Right lobe of liver (tissue), 6 donors: ENCODE measurements at regions not wholly inside any gene's neighbourhood (a gene's known extent, or its start where the extent isn't known, plus 50 kb on each side); places are given as distances from the start of the nearest gene placed in this dataset.
"Not testable (repeated sequence)": the region's sequence is repeated elsewhere in the genome, so short reads cannot be mapped to it uniquely, and the experiment has no call there.

ENCODE experiments used
- ATAC-seq, 4 donors: fragments of 200-7000 bp; cut with Tn5 transposase; one replicate each; pipeline ENCODE4 v1.9.1; 2020; ENCODE audit warnings: mild to moderate bottlenecking in 4 of 4, moderate library complexity in 4 of 4
- DNase-seq, 3 donors: peaks; one replicate each; pipeline ENCODE4 v3.0.0-alpha.2; 2020
- H3K27ac ChIP-seq, 3 donors: fragments of 200-600 bp; one replicate each; pipeline ENCODE4 v1.8.0; 2022
- H3K27me3 ChIP-seq, 2 donors: fragments of 200-600 bp; one replicate each; pipeline ENCODE4 v1.8.0; 2022
- H3K36me3 ChIP-seq, 4 donors: fragments of 200-600 bp; sonication (generic) in 1 of 4; one replicate each; pipeline versions ENCODE4 v1.5.1 to v1.8.0; 2017 to 2022; ENCODE audit warnings: control low read depth in 1 of 4
- H3K4me1 ChIP-seq, 4 donors: fragments of 200-600 bp; sonication (generic) in 1 of 4; one replicate each; pipeline versions ENCODE4 v1.5.1 to v1.8.0; 2017 to 2022; ENCODE audit warnings: control low read depth in 1 of 4
- H3K4me3 ChIP-seq, 3 donors: fragments of 200-600 bp; one replicate each; pipeline ENCODE4 v1.8.0; 2022
- H3K9me3 ChIP-seq, 4 donors: fragments of 200-600 bp; sonication (generic) in 1 of 4; one replicate each; pipeline versions ENCODE4 v1.5.1 to v1.8.0; 2017 to 2022; ENCODE audit warnings: control low read depth in 1 of 4
- POLR2A ChIP-seq: fragments of 450-650 bp; IDR thresholded peaks from one replicate; pipeline ENCODE4 v1.6.1; 2017; ENCODE audit warnings: antibody characterized with exemption, mild to moderate bottlenecking
- WGBS: methylation state at CpG from one replicate; pipeline ENCODE4 v1.1.6; 2018; ENCODE audit warnings: low coverage, low lambda C conversion rate; ENCODE audit not compliant: insufficient coverage; ENCODE audit errors: missing lambda C conversion rate; 5-methylcytosine and 5-hydroxymethylcytosine counted together
- intact Hi-C, 2 donors: fragments of 100-400 bp; cut with DNase I; formaldehyde crosslinking; loops; one replicate each; pipeline versions ENCODE4 v1.11.2 to v1.14.1; 2022
- TF ChIP-seq, protein P1 (sequence below), 4 donors: fragments of 200-600 bp in 3 of 4; fragments of 450-650 bp in 1 of 4; IDR thresholded peaks; one replicate each; pipeline versions ENCODE4 v1.5.1 to v1.8.0; 2016 to 2022; ENCODE audit warnings: antibody characterized with exemption in 4 of 4, mild to moderate bottlenecking in 2 of 4
- donor health status: DM: no; HTN: yes; CAD: no.
- donor health status: DM: no; HTN: no; CAD: no.
- donor health status: DM: no; HTN: no; CAD: no.
- donor health status: DM: no; HTN: yes; CAD: no.
- donor health status: DM: no; HTN: yes; CAD: no.

DNA sequence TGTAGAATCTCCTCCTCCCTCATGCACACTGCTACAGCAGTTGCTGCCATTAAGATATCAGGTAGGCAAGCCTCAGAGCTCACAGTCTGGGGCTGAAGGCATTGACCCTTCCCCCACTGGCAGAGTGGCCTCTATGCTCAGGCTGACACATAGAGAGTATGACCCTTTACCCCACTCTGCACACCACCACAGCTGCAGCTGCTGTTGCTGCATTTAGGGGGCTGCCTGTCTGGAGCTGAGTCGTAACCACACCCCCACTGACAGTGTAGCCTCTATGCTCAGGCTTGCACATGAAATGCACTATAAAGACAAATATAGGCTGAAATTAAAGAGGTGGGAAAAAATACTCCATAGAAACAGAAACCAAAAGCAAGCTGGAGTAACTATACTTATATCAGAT lies 289.3 kb upstream of the PABPC4L start:
- no peak for DNase-seq
- H3K9me3 ChIP-seq: no peaks in the 10 kb centered on the region
- H3K4me1 ChIP-seq: no peaks in the 10 kb centered on the region
- no peak for ATAC-seq
- TF ChIP-seq, protein P1, sequence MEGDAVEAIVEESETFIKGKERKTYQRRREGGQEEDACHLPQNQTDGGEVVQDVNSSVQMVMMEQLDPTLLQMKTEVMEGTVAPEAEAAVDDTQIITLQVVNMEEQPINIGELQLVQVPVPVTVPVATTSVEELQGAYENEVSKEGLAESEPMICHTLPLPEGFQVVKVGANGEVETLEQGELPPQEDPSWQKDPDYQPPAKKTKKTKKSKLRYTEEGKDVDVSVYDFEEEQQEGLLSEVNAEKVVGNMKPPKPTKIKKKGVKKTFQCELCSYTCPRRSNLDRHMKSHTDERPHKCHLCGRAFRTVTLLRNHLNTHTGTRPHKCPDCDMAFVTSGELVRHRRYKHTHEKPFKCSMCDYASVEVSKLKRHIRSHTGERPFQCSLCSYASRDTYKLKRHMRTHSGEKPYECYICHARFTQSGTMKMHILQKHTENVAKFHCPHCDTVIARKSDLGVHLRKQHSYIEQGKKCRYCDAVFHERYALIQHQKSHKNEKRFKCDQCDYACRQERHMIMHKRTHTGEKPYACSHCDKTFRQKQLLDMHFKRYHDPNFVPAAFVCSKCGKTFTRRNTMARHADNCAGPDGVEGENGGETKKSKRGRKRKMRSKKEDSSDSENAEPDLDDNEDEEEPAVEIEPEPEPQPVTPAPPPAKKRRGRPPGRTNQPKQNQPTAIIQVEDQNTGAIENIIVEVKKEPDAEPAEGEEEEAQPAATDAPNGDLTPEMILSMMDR (IDR thresholded peaks at IDR 0.05): no peak
- TF ChIP-seq POLR2A: no peak
- H3K27ac ChIP-seq: no peak overlapping the region
- H3K4me3 ChIP-seq: no peak overlapping the region
- no peaks in the 10 kb centered on the region for H3K36me3 ChIP-seq
- intact Hi-C loops: no loop called here
- 40% methylated on average over 1 of the region's 1 CpG for WGBS
- H3K27me3 ChIP-seq: no peaks in the 10 kb centered on the region

DNA sequence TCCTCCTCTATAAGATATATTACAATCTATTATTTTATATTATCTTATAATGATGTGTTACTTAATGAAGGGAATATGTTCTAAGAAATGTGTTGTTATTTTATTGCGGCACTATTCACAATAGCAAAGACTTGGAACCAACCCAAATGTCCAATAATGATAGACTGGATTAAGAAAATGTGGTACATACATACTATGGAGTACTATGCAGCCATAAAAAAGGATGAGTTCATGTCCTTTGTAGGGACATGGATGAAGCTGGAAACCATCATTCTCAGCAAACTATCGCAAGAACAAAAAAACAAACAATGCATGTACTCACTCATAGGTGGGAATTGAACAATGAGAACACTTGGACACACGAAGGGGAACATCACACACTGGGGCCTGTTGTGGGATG lies 281.9 kb upstream of the PABPC4L start:
- H3K27me3 ChIP-seq, H3K4me1 ChIP-seq, H3K36me3 ChIP-seq, intact Hi-C loops, H3K4me3 ChIP-seq, DNase-seq, ATAC-seq, H3K27ac ChIP-seq, H3K9me3 ChIP-seq: not testable (repeated sequence)
- WGBS: 71% methylated on average over 3 of the region's 3 CpGs

DNA sequence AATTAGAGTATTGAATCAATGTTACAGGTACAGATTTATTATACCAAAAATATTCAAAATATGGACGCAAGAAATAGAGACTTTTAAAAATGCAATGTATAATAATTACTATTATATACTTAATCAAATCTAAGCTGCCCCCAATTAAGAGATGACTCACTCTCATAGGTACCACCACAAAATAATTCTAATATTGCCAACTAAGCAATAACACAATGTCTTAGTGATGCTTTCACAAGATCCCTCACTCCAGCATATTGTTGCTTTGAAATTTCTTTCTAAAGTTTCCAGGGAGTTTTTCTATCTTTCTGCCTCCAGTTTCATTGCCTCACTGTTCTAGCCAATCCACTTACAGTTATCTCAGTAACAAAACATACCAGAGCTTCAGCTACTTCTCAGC lies 270.0 kb upstream of the PABPC4L start:
- ATAC-seq (no peak), DNase-seq (no peak)
- WGBS: 52% methylated on average over 1 of the region's 1 CpG
- Histone ChIP-seq H3K4me3 (no peak overlapping the region), H3K4me1 (no peaks in the 10 kb centered on the region), H3K27ac (no peak overlapping the region), H3K36me3 (no peaks in the 10 kb centered on the region), H3K9me3 (no peaks in the 10 kb centered on the region), H3K27me3 (no peaks in the 10 kb centered on the region)
- TF ChIP-seq POLR2A: no peak
- intact Hi-C loops: no loop called here

DNA sequence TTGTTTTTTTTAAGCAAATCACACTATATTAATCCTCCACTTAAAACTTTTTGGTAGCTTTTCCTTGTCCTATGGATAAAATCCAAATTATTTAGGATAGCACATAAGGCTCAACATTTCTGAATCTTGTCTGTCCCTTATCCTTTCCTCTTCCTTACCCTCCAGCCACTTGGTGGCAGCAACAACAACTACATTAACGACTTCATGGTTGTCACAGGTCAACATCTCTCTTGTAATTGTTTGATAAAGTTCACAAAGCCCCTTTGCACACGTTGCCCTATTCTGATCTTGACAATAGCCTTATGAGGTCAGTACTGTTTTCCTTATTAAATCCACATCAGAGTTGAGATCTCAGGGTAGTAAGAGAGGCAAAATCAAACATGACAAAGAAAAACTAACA lies 269.0 kb upstream of the PABPC4L start:
- Histone ChIP-seq H3K27ac (no peak overlapping the region), H3K4me1 (no peaks in the 10 kb centered on the region), H3K36me3 (no peaks in the 10 kb centered on the region), H3K4me3 (no peak overlapping the region), H3K9me3 (no peaks in the 10 kb centered on the region), H3K27me3 (no peaks in the 10 kb centered on the region)
- 0% methylated on average over 2 of the region's 2 CpGs for WGBS
- TF ChIP-seq, protein P1 (IDR thresholded peaks at IDR 0.05): peak; percentile 15 to 33 (median 18)
- no peak for TF ChIP-seq POLR2A
- ATAC-seq (peak in 1 of 4 donors; percentile 35), DNase-seq (no peak)
- intact Hi-C loops: no loop called here

DNA sequence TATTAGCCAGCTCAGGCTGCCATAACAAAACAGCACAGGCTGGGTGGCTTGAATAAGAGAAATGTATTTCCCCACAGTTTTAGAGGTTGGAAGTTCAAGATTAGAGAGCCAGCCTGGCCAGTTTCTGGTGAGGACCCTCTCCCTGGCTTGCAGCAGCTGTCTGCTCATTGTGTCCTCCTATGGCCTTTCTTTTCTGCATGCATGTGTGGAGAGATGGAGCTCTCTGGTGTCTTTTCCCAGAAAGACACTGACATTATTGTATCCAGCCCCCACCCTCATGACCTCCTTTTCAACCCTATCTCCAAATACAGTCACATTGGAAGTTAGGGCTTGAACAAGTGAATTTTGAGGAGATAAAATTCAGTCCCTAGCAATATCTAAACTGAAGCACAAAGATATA lies 263.8 kb upstream of the PABPC4L start:
- H3K9me3 ChIP-seq: no peaks in the 10 kb centered on the region
- no peak overlapping the region for H3K4me3 ChIP-seq
- ATAC-seq (no peak), DNase-seq (no peak)
- no peaks in the 10 kb centered on the region for H3K36me3 ChIP-seq
- H3K4me1 ChIP-seq: no peaks in the 10 kb centered on the region
- H3K27me3 ChIP-seq: no peaks in the 10 kb centered on the region
- intact Hi-C loops: no loop called here
- TF ChIP-seq, protein P1 (IDR thresholded peaks at IDR 0.05): no peak
- TF ChIP-seq POLR2A: no peak
- H3K27ac ChIP-seq: no peak overlapping the region

DNA sequence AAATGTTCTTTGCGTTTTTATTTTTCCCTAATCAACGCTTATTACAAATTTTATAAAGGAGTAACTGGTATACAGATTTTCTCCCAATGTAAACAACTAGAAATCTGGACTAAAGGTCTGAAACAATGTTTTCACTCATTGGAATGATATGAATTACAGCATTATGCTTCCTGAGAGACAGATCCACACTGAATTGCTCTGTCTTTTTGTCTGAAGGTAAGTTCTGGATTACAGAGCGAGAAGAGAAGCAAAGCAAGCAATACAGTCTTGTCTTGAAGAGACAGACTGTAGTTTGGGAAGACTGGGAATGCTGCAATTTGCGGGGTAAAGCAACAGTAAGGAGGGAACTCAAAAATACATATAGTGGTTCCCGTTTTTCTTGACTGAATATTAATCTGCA lies 262.2 kb upstream of the PABPC4L start:
- Histone ChIP-seq H3K4me3 (no peak overlapping the region), H3K9me3 (no peaks in the 10 kb centered on the region), H3K27me3 (no peaks in the 10 kb centered on the region), H3K36me3 (no peaks in the 10 kb centered on the region), H3K4me1 (no peaks in the 10 kb centered on the region), H3K27ac (no peak overlapping the region)
- TF ChIP-seq, protein P1 (IDR thresholded peaks at IDR 0.05): no peak
- TF ChIP-seq POLR2A: no peak
- ATAC-seq (no peak), DNase-seq (no peak)
- 43% methylated on average over 5 of the region's 5 CpGs for WGBS
- intact Hi-C loops: no loop called here
